GM23338 (cell line): ENCODE measurements at regions not wholly inside any gene's neighbourhood (a gene's known extent, or its start where the extent isn't known, plus 50 kb on each side); places are given as distances from the start of the nearest gene placed in this dataset.

Experiments used
- ATAC-seq: fragments of 200-7000 bp; cut with Tn5 transposase; 3 replicates; pipeline ENCODE4 v1.9.1; 2020
- DNase-seq: peaks from one replicate; pipeline ENCODE4 v3.0.0-alpha.2; 2015; ENCODE audit warnings: low spot score
- H2AFZ ChIP-seq: fragments of 200-600 bp; sonication (generic); 2 replicates; pipeline ENCODE4 v1.8.0; 2016; ENCODE audit warnings: antibody characterized with exemption, mild to moderate bottlenecking, moderate library complexity
- H3F3A ChIP-seq: fragments of 200-600 bp; sonication (generic); replicated peaks from 2 replicates; pipeline ENCODE4 v1.8.0; 2017; ENCODE audit warnings: antibody characterized with exemption, mixed run types, low read depth
- H3K27ac ChIP-seq: fragments of 200-600 bp; sonication (generic); 2 replicates; pipeline ENCODE4 v1.6.1; 2016; ENCODE audit warnings: low read depth
- H3K27me3 ChIP-seq: fragments of 200-600 bp; sonication (generic); 2 replicates; pipeline ENCODE4 v1.8.0; 2016; ENCODE audit warnings: mild to moderate bottlenecking, mixed run types, moderate library complexity; ENCODE audit not compliant: insufficient read depth
- H3K36me3 ChIP-seq: fragments of 200-600 bp; sonication (generic); 2 replicates; pipeline ENCODE4 v1.8.0; 2016; ENCODE audit warnings: mild to moderate bottlenecking; ENCODE audit not compliant: insufficient read depth
- H3K4me1 ChIP-seq: fragments of 200-600 bp; sonication (generic); 2 replicates; pipeline ENCODE4 v1.8.0; 2016; ENCODE audit warnings: mild to moderate bottlenecking, moderate library complexity; ENCODE audit not compliant: insufficient read depth
- H3K4me2 ChIP-seq: fragments of 200-600 bp; sonication (generic); 2 replicates; pipeline ENCODE4 v1.7.1; 2017; ENCODE audit warnings: mixed run types
- H3K4me3 ChIP-seq: fragments of 200-600 bp; sonication (generic); 2 replicates; pipeline ENCODE4 v1.6.1; 2016; ENCODE audit warnings: mixed run types
- H3K79me2 ChIP-seq: fragments of 200-600 bp; sonication (generic); replicated peaks from 2 replicates; pipeline ENCODE4 v1.8.0; 2017; ENCODE audit warnings: mild to moderate bottlenecking; ENCODE audit not compliant: insufficient read depth
- H3K9me2 ChIP-seq: fragments of 200-600 bp; sonication (generic); 2 replicates; pipeline ENCODE4 v1.8.0; 2017; ENCODE audit not compliant: insufficient read depth
- H4K20me1 ChIP-seq: fragments of 200-600 bp; sonication (generic); replicated peaks from 2 replicates; pipeline ENCODE4 v1.8.0; 2017; ENCODE audit warnings: mild to moderate bottlenecking; ENCODE audit not compliant: insufficient read depth
- H3K27ac Mint-ChIP-seq: 2 replicates; pipeline ENCODE4 v1.8.0; 2020; ENCODE audit warnings: inconsistent platforms, mild to moderate bottlenecking, moderate library complexity, mixed read lengths
- H3K27me3 Mint-ChIP-seq: 3 replicates; pipeline ENCODE4 v1.8.0; 2022; ENCODE audit warnings: low read depth, mild to moderate bottlenecking, moderate library complexity, mixed read lengths, inconsistent platforms; ENCODE audit not compliant: insufficient read depth, poor library complexity
- H3K36me3 Mint-ChIP-seq: 3 replicates; pipeline ENCODE4 v1.8.0; 2021; ENCODE audit warnings: low read depth, mild to moderate bottlenecking, inconsistent platforms, moderate library complexity, mixed read lengths
- H3K4me1 Mint-ChIP-seq: 3 replicates; pipeline ENCODE4 v1.8.0; 2020; ENCODE audit warnings: mild to moderate bottlenecking, inconsistent platforms, mixed read lengths
- H3K4me3 Mint-ChIP-seq: 3 replicates; pipeline ENCODE4 v1.8.0; 2021; ENCODE audit warnings: moderate library complexity, mild to moderate bottlenecking, inconsistent platforms, mixed read lengths
- H3K9me3 Mint-ChIP-seq: 3 replicates; pipeline ENCODE4 v1.8.0; 2020; ENCODE audit warnings: moderate library complexity, mild to moderate bottlenecking, inconsistent platforms, mixed read lengths
- CREB1 ChIP-seq: fragments of 250-450 bp; sonication (Bioruptor Pico); IDR thresholded peaks from 2 replicates; pipeline ENCODE4 v1.5.0; 2020; ENCODE audit warnings: low read depth, mild to moderate bottlenecking, moderate library complexity
- CTCF ChIP-seq, 2 experiments: fragments of 200-600 bp in 1 of 2; sonication (generic) in 1 of 2; conservative IDR thresholded peaks; 2 replicates each; pipeline versions ENCODE4 v1.5.1 to v1.6.1; 2016 to 2017; ENCODE audit warnings: antibody characterized with exemption in 2 of 2, low read depth in 2 of 2, mild to moderate bottlenecking in 2 of 2, moderate library complexity in 1 of 2
- ETS1 ChIP-seq: IDR thresholded peaks from 2 replicates; pipeline ENCODE4 v1.6.1; 2016; ENCODE audit warnings: antibody characterized with exemption
- EZH2 ChIP-seq: fragments of 200-600 bp; sonication (generic); IDR thresholded peaks from one replicate; pipeline ENCODE4 v1.8.0; 2017; ENCODE audit warnings: antibody characterized with exemption, mild to moderate bottlenecking, low read depth; ENCODE audit not compliant: unreplicated experiment
- EZH2phosphoT487 ChIP-seq: fragments of 200-600 bp; sonication (generic); IDR thresholded peaks from one replicate; pipeline ENCODE4 v1.8.1; 2018; ENCODE audit warnings: antibody characterized with exemption; ENCODE audit not compliant: unreplicated experiment
- JUNB ChIP-seq: IDR thresholded peaks from one replicate; pipeline ENCODE4 v1.6.1; 2016; ENCODE audit warnings: antibody characterized with exemption; ENCODE audit not compliant: unreplicated experiment
- NANOG ChIP-seq: IDR thresholded peaks from 2 replicates; pipeline ENCODE4 v1.6.1; 2016; ENCODE audit warnings: antibody characterized with exemption, borderline replicate concordance
- POLR2AphosphoS5 ChIP-seq: IDR thresholded peaks from 2 replicates; pipeline ENCODE4 v1.6.1; 2016; ENCODE audit warnings: antibody characterized with exemption, low read depth
- REST ChIP-seq: IDR thresholded peaks from one replicate; pipeline ENCODE4 v1.6.1; 2018; ENCODE audit warnings: antibody characterized with exemption; ENCODE audit not compliant: unreplicated experiment
- STAT1 ChIP-seq: IDR thresholded peaks from one replicate; pipeline ENCODE4 v1.6.1; 2016; ENCODE audit warnings: antibody characterized with exemption; ENCODE audit not compliant: unreplicated experiment
- ZNF114 ChIP-seq: fragments of 250-450 bp; sonication (Bioruptor Pico); IDR thresholded peaks from 2 replicates; pipeline ENCODE4 v1.5.0; 2020; ENCODE audit warnings: mild to moderate bottlenecking, moderate library complexity
- ZNF331 ChIP-seq: fragments of 250-450 bp; sonication (Bioruptor Pico); IDR thresholded peaks from 2 replicates; pipeline ENCODE4 v1.5.0; 2020; ENCODE audit warnings: low read depth, mild to moderate bottlenecking, moderate library complexity
- ZNF462 ChIP-seq: fragments of 250-450 bp; sonication (Bioruptor Pico); IDR thresholded peaks from 2 replicates; pipeline ENCODE4 v1.5.0; 2020; ENCODE audit warnings: mild to moderate bottlenecking, moderate library complexity

GRCh38 chr10:9043466-9043865 lies 989.0 kb downstream of the GATA3 start:
- no peak overlapping the region for H3K4me3 ChIP-seq
- no peaks in the 10 kb centered on the region; the same call in 2 of the 3 replicates for H3K36me3 Mint-ChIP-seq
- no peak for ATAC-seq
- TF ChIP-seq REST (no peak), ZNF462 (no peak), EZH2phosphoT487 (no peak), STAT1 (no peak), ZNF114 (CRISPR knock-in tag) (no peak), POLR2AphosphoS5 (no peak), CREB1 (CRISPR knock-in tag) (no peak), ZNF331 (no peak), EZH2 (no peak), CTCF (conservative IDR thresholded peaks at IDR 0.05; ENCODE audit: low read depth in 2 of 2) (no peak), ETS1 (no peak), NANOG (no peak), JUNB (no peak)
- no peaks in the 10 kb centered on the region for H3K4me1 ChIP-seq
- no peak for DNase-seq
- H3K27me3 Mint-ChIP-seq, result no peaks in the 10 kb centered on the region
- H3K27ac Mint-ChIP-seq, result no peak overlapping the region
- H3K36me3 ChIP-seq, result no peaks in the 10 kb centered on the region; the same call in 1 of the 2 replicates
- no peaks in the 10 kb centered on the region for H4K20me1 ChIP-seq
- no peaks in the 10 kb centered on the region for H3K27me3 ChIP-seq
- no peak overlapping the region for H3K27ac ChIP-seq
- H3F3A ChIP-seq, result no peaks in the 10 kb centered on the region
- no peak overlapping the region for H2AFZ ChIP-seq
- peaks cover 11% of the 10 kb centered on the region; the same call in 1 of the 3 replicates for H3K9me3 Mint-ChIP-seq
- H3K79me2 ChIP-seq, result no peaks in the 10 kb centered on the region
- H3K9me2 ChIP-seq, result no peaks in the 10 kb centered on the region
- no peak overlapping the region for H3K4me2 ChIP-seq
- no peak overlapping the region for H3K4me3 Mint-ChIP-seq
- H3K4me1 Mint-ChIP-seq, result no peaks in the 10 kb centered on the region
